SU-DHL-6 (cell line): ENCODE measurements at regions not wholly inside any gene's neighbourhood (a gene's known extent, or its start where the extent isn't known, plus 50 kb on each side); places are given as distances from the start of the nearest gene placed in this dataset.

Experiments
- H2AFZ ChIP-seq: fragments of 200-600 bp; sonication (generic); 2 replicates; pipeline ENCODE4 v1.6.1; 2014; ENCODE audit warnings: low read depth, mild to moderate bottlenecking, moderate library complexity, mixed read lengths, antibody characterized with exemption, low read length; ENCODE audit not compliant: severe bottlenecking
- H3F3A ChIP-seq: fragments of 200-600 bp; shearing (Covaris generic); 2 replicates; pipeline ENCODE4 v1.6.0; 2016; ENCODE audit warnings: antibody characterized with exemption, mild to moderate bottlenecking; ENCODE audit not compliant: insufficient read depth
- H3K27ac ChIP-seq: fragments of 200-600 bp; sonication (generic); 2 replicates; pipeline ENCODE4 v1.5.1; 2016; ENCODE audit warnings: low read depth, mild to moderate bottlenecking, low read length, moderate library complexity, mixed read lengths
- H3K27me3 ChIP-seq: fragments of 200-600 bp; sonication (generic), shearing (Covaris generic); 2 replicates; pipeline ENCODE4 v1.6.0; 2014; ENCODE audit warnings: mild to moderate bottlenecking, low read length
- H3K36me3 ChIP-seq: fragments of 200-600 bp; sonication (generic); 2 replicates; pipeline ENCODE4 v1.6.1; 2014; ENCODE audit warnings: mild to moderate bottlenecking, low read length, mixed read lengths
- H3K4me2 ChIP-seq: fragments of 300-600, 200-600 bp; shearing (Covaris generic), sonication (generic); 2 replicates; pipeline ENCODE4 v1.6.0; 2014; ENCODE audit warnings: low read length, low read depth, mild to moderate bottlenecking; ENCODE audit not compliant: poor library complexity, severe bottlenecking
- H3K4me3 ChIP-seq: fragments of 200-600 bp; sonication (generic); 2 replicates; pipeline ENCODE4 v1.5.1; 2014; ENCODE audit warnings: antibody characterized with exemption, low read length, mild to moderate bottlenecking, mixed read lengths; ENCODE audit not compliant: insufficient read depth, poor library complexity, severe bottlenecking
- H3K79me2 ChIP-seq: fragments of 200-600 bp; sonication (generic); 2 replicates; pipeline ENCODE4 v1.6.1; 2014; ENCODE audit warnings: mild to moderate bottlenecking, low read length, moderate library complexity; ENCODE audit not compliant: insufficient read depth
- H3K9ac ChIP-seq: fragments of 200-600 bp; sonication (generic); 2 replicates; pipeline ENCODE4 v1.7.0; 2014; ENCODE audit warnings: mild to moderate bottlenecking, low read length
- H3K9me2 ChIP-seq: fragments of 200-600 bp; sonication (generic); replicated peaks from 2 replicates; pipeline ENCODE4 v1.6.1; 2014; ENCODE audit warnings: low read length; ENCODE audit not compliant: insufficient read depth
- H3K9me3 ChIP-seq: fragments of 200-600 bp; sonication (generic); 2 replicates; pipeline ENCODE4 v1.6.1; 2014; ENCODE audit warnings: low read length, mixed read lengths; ENCODE audit not compliant: insufficient read depth
- H4K20me1 ChIP-seq: fragments of 200-600 bp; sonication (generic); 2 replicates; pipeline ENCODE4 v1.6.1; 2014; ENCODE audit warnings: low read depth, mild to moderate bottlenecking, antibody characterized with exemption, low read length, moderate library complexity, mixed read lengths
- EZH2phosphoT487 ChIP-seq: fragments of 200-600 bp; sonication (generic), shearing (Covaris generic); conservative IDR thresholded peaks from 2 replicates; pipeline ENCODE4 v1.6.1; 2018; ENCODE audit warnings: mild to moderate bottlenecking, antibody characterized with exemption, low read length, moderate library complexity, mixed read lengths
- TF ChIP-seq, protein P1 (sequence below): fragments of 200-600 bp; sonication (generic); IDR thresholded peaks from one replicate; pipeline ENCODE4 v1.5.1; 2017; ENCODE audit warnings: antibody characterized with exemption, mild to moderate bottlenecking, low read length, moderate library complexity; ENCODE audit not compliant: insufficient read depth, poor library complexity, severe bottlenecking

DNA sequence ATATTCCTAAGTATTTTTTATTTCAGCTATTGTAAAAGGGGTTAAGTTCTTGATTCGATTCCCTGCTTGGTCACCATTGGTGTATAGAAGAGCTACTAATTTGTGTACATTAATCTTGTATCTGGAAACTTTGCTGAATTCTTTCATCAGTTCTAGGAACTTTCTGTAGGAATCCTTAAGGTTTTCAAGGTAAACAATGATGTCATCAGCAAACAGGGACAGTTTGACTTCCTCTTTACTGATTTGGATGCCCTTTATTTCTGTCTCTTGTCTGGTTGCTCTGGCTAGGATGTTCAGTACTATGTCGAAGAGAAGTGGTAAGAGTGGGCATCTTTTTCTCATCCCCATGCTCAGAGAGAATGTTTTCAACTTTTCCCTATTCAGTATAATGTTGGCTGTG is 252.7 kb downstream of the NR4A2 start:
- H3K27ac ChIP-seq, result no peak overlapping the region
- H3K36me3 ChIP-seq, result no peaks in the 10 kb centered on the region
- TF ChIP-seq EZH2phosphoT487, result no peak
- TF ChIP-seq, protein P1, sequence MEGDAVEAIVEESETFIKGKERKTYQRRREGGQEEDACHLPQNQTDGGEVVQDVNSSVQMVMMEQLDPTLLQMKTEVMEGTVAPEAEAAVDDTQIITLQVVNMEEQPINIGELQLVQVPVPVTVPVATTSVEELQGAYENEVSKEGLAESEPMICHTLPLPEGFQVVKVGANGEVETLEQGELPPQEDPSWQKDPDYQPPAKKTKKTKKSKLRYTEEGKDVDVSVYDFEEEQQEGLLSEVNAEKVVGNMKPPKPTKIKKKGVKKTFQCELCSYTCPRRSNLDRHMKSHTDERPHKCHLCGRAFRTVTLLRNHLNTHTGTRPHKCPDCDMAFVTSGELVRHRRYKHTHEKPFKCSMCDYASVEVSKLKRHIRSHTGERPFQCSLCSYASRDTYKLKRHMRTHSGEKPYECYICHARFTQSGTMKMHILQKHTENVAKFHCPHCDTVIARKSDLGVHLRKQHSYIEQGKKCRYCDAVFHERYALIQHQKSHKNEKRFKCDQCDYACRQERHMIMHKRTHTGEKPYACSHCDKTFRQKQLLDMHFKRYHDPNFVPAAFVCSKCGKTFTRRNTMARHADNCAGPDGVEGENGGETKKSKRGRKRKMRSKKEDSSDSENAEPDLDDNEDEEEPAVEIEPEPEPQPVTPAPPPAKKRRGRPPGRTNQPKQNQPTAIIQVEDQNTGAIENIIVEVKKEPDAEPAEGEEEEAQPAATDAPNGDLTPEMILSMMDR, result no peak
- H3K9ac ChIP-seq, result no peak overlapping the region
- H2AFZ ChIP-seq, result no peak overlapping the region
- no peaks in the 10 kb centered on the region for H3K9me2 ChIP-seq
- H3K4me2 ChIP-seq, result no peak overlapping the region
- H3K79me2 ChIP-seq, result no peaks in the 10 kb centered on the region
- no peak overlapping the region for H3K4me3 ChIP-seq
- H4K20me1 ChIP-seq, result no peaks in the 10 kb centered on the region
- no peaks in the 10 kb centered on the region for H3K9me3 ChIP-seq
- no peaks in the 10 kb centered on the region for H3F3A ChIP-seq
- no peaks in the 10 kb centered on the region for H3K27me3 ChIP-seq

DNA sequence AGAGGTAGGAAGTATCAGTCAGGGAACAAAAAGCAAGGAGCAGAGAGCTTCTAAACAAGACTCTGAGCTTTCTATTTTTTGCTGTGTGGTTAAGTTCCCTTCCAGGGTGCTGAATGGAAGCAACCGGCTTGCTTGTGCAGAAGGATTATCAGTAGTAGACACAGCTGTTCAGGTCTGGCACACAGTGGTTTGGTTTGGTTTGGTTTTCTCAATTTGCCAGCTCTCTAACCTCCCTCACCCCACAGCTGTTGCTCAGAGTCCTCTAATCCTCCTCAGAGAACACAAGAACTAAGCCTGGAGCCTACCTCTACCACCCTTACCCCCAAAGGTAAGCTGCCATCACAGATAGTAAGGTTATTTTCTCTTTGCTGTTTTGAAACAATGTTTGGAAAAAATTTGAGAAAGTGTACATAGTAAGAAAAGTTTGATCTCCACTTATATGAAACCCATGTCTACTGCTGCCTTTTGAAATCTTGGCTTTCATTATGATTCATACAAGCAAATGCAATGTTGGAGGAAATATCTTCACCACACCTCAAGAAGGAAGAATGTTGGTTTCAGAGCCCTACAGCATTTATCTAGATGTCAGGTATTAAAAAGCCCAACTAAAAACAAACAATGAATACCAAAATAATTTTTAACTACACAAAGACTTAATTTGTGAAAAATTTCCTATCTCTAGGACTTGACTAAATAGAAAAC is 255.3 kb downstream of the NR4A2 start:
- H3K4me3 ChIP-seq, result no peak overlapping the region
- H3K27ac ChIP-seq, result no peak overlapping the region
- no peak overlapping the region for H3K9ac ChIP-seq
- no peaks in the 10 kb centered on the region for H3K9me2 ChIP-seq
- no peak for TF ChIP-seq EZH2phosphoT487
- TF ChIP-seq, protein P1, result no peak
- no peaks in the 10 kb centered on the region for H3K27me3 ChIP-seq
- no peaks in the 10 kb centered on the region for H3F3A ChIP-seq
- H2AFZ ChIP-seq, result no peak overlapping the region
- H3K4me2 ChIP-seq, result no peak overlapping the region
- no peaks in the 10 kb centered on the region for H3K36me3 ChIP-seq
- H3K9me3 ChIP-seq, result no peaks in the 10 kb centered on the region
- H4K20me1 ChIP-seq, result no peaks in the 10 kb centered on the region
- no peaks in the 10 kb centered on the region for H3K79me2 ChIP-seq

DNA sequence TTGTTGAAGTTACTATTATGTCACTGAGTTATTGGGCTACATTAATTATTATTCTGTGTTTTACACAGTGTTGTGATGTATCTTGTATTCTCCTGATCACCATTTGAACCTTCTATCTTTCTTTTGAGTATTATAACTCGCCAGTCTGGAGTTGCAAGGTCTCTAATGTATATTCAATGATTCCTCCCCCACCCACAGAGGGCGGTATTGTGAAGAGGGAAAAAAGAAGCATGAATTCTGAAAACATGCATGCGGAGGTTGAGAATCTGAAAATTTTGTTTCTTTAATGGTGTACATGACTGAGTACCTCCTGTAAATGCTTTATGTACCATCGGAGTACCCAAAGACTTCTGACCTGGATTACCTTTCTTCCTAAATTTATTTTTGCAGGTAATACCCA is 266.6 kb downstream of the NR4A2 start:
- Histone ChIP-seq H3F3A (no peaks in the 10 kb centered on the region), H2AFZ (no peak overlapping the region), H3K4me3 (no peak overlapping the region), H3K27me3 (no peaks in the 10 kb centered on the region), H3K27ac (no peak overlapping the region), H3K36me3 (no peaks in the 10 kb centered on the region), H3K9ac (no peak overlapping the region), H3K4me2 (no peak overlapping the region), H3K9me3 (no peaks in the 10 kb centered on the region), H3K79me2 (no peaks in the 10 kb centered on the region), H4K20me1 (no peaks in the 10 kb centered on the region), H3K9me2 (no peaks in the 10 kb centered on the region)
- no peak for TF ChIP-seq EZH2phosphoT487
- TF ChIP-seq, protein P1, result no peak
